IMR-90 (cell line): ENCODE measurements at regions not wholly inside any gene's neighbourhood (a gene's known extent, or its start where the extent isn't known, plus 50 kb on each side); places are given as distances from the start of the nearest gene placed in this dataset.
"Not testable (repeated sequence)": the region's sequence is repeated elsewhere in the genome, so short reads cannot be mapped to it uniquely, and the experiment has no call there.

Experiments
- BHLHE40 ChIP-seq: fragments of 150-350 bp; IDR thresholded peaks from 2 replicates; pipeline ENCODE4 v1.6.1; 2016; ENCODE audit warnings: mild to moderate bottlenecking, low read depth, low read length
- CEBPB ChIP-seq: IDR thresholded peaks from 2 replicates; pipeline ENCODE4 v1.6.1; 2012; ENCODE audit warnings: low read depth, low read length, improper control_type of control experiment
- CHD1 ChIP-seq: IDR thresholded peaks from 2 replicates; pipeline ENCODE4 v1.6.1; 2012; ENCODE audit warnings: low read depth, low read length, improper control_type of control experiment
- FOS ChIP-seq: fragments of 150-350 bp; IDR thresholded peaks from 2 replicates; pipeline ENCODE4 v1.6.1; 2016; ENCODE audit warnings: low read depth, low read length
- MAZ ChIP-seq: IDR thresholded peaks from 2 replicates; pipeline ENCODE4 v1.6.1; 2012; ENCODE audit warnings: low read depth, mild to moderate bottlenecking, low read length, improper control_type of control experiment, moderate library complexity, borderline replicate concordance
- MXI1 ChIP-seq: IDR thresholded peaks from 2 replicates; pipeline ENCODE4 v1.6.1; 2012; ENCODE audit warnings: low read depth, mild to moderate bottlenecking, low read length, moderate library complexity, borderline replicate concordance
- POLR2A ChIP-seq: IDR thresholded peaks from 2 replicates; pipeline ENCODE4 v1.6.1; 2012; ENCODE audit warnings: mild to moderate bottlenecking, low read depth, low read length
- RAD21 ChIP-seq: IDR thresholded peaks from 2 replicates; pipeline ENCODE4 v1.6.1; 2012; ENCODE audit warnings: low read length, improper control_type of control experiment
- RFX5 ChIP-seq: IDR thresholded peaks from 2 replicates; pipeline ENCODE4 v1.8.0; 2012; ENCODE audit warnings: low read depth, mild to moderate bottlenecking, low read length, moderate library complexity
- SMC3 ChIP-seq: fragments of 150-350 bp; IDR thresholded peaks from 2 replicates; pipeline ENCODE4 v1.6.1; 2016; ENCODE audit warnings: low read depth, mild to moderate bottlenecking, antibody characterized with exemption, low read length, moderate library complexity
- TF ChIP-seq, protein P1 (sequence below): conservative IDR thresholded peaks from 2 replicates; pipeline ENCODE4 v1.5.1; 2012; ENCODE audit warnings: mild to moderate bottlenecking, low read depth, low read length, improper control_type of control experiment
- TF ChIP-seq, protein P2 (sequence below): fragments of 150-350 bp; IDR thresholded peaks from 2 replicates; pipeline ENCODE4 v1.6.1; 2016; ENCODE audit warnings: low read depth, mild to moderate bottlenecking, low read length, moderate library complexity, borderline replicate concordance
- TF ChIP-seq, protein P3 (sequence below): fragments of 150-350 bp; IDR thresholded peaks from 2 replicates; pipeline ENCODE4 v1.6.1; 2017; ENCODE audit warnings: mild to moderate bottlenecking, antibody characterized with exemption, low read length, low read depth

DNA sequence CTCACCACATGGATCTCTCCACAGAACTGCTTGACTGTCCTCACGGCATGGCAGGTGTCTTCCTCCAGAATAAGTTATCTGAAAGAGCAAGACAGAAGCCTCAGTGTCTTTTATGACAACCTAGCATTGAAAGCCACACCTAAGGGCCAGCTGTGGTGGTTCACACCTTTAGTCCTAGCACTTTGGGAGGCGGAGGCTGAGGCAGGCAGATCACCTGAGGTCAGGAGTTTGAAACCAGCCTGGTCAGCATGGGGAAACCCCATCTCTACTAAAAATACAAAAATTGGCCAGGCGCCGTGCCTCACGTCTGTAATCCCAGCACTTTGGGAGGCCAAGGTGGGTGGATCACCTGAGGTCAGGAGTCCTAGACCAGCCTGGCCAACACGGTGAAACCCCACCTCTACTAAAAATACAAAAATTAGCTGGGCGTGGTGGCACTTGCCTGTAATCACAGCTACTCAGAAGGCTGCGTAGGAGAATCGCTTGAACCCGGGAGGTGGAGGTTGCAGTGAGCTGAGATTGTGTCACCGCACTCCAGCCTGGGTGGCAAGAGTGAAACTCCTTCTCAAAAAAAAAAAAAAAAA lies 180.6 kb upstream of the HAAO start:
- TF ChIP-seq SMC3, POLR2A, RAD21, MXI1, BHLHE40, CEBPB, FOS, MAZ, CHD1, RFX5: not testable (repeated sequence)
- TF ChIP-seq, protein P1, sequence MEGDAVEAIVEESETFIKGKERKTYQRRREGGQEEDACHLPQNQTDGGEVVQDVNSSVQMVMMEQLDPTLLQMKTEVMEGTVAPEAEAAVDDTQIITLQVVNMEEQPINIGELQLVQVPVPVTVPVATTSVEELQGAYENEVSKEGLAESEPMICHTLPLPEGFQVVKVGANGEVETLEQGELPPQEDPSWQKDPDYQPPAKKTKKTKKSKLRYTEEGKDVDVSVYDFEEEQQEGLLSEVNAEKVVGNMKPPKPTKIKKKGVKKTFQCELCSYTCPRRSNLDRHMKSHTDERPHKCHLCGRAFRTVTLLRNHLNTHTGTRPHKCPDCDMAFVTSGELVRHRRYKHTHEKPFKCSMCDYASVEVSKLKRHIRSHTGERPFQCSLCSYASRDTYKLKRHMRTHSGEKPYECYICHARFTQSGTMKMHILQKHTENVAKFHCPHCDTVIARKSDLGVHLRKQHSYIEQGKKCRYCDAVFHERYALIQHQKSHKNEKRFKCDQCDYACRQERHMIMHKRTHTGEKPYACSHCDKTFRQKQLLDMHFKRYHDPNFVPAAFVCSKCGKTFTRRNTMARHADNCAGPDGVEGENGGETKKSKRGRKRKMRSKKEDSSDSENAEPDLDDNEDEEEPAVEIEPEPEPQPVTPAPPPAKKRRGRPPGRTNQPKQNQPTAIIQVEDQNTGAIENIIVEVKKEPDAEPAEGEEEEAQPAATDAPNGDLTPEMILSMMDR = not testable (repeated sequence)
- TF ChIP-seq, protein P2, sequence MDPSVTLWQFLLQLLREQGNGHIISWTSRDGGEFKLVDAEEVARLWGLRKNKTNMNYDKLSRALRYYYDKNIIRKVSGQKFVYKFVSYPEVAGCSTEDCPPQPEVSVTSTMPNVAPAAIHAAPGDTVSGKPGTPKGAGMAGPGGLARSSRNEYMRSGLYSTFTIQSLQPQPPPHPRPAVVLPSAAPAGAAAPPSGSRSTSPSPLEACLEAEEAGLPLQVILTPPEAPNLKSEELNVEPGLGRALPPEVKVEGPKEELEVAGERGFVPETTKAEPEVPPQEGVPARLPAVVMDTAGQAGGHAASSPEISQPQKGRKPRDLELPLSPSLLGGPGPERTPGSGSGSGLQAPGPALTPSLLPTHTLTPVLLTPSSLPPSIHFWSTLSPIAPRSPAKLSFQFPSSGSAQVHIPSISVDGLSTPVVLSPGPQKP = not testable (repeated sequence)
- TF ChIP-seq, protein P3, sequence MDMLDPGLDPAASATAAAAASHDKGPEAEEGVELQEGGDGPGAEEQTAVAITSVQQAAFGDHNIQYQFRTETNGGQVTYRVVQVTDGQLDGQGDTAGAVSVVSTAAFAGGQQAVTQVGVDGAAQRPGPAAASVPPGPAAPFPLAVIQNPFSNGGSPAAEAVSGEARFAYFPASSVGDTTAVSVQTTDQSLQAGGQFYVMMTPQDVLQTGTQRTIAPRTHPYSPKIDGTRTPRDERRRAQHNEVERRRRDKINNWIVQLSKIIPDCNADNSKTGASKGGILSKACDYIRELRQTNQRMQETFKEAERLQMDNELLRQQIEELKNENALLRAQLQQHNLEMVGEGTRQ = not testable (repeated sequence)
